ENCODE measurements at regions not wholly inside any gene's neighbourhood (a gene's known extent, or its start where the extent isn't known, plus 50 kb on each side); places are given as distances from the start of the nearest gene placed in this dataset.

DNA sequence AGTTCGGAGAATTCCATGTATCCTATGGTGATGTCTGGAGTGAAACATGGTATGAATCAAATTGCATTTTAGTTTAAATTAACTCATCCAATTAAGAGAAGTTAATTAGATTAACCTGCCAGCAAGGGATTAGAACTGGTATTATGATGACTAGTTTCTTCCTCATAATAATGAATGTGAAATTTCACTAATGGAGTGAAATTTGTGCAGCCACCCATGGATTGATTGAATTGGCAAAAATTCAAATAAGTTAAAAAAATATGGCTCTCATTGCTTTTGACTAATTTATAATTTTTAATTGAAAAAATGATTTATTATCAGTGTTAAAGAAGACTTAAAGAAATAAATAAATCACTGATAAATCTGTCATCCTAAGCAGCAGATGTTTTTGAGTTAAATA, 232.0 kb downstream of the KCNRG start:
- no peak for TF ChIP-seq CTCF (IDR thresholded peaks at IDR 0.05)
- TF ChIP-seq POLR2A (IDR thresholded peaks at IDR 0.05), result no peak
